NCI-H2107 (cell line): ENCODE measurements at regions not wholly inside any gene's neighbourhood (a gene's known extent, or its start where the extent isn't known, plus 50 kb on each side); places are given as distances from the start of the nearest gene placed in this dataset.
"Not testable (repeated sequence)": the region's sequence is repeated elsewhere in the genome, so short reads cannot be mapped to it uniquely, and the experiment has no call there.

Source experiments
- DNase-seq: peaks from one replicate; lab custom pipeline; 2025; lab: John Stamatoyannopoulos, UW

GRCh38 chr4:86527713-86528112 is 66.4 kb upstream of the PTPN13 start:
- not testable (repeated sequence) for DNase-seq

DNA sequence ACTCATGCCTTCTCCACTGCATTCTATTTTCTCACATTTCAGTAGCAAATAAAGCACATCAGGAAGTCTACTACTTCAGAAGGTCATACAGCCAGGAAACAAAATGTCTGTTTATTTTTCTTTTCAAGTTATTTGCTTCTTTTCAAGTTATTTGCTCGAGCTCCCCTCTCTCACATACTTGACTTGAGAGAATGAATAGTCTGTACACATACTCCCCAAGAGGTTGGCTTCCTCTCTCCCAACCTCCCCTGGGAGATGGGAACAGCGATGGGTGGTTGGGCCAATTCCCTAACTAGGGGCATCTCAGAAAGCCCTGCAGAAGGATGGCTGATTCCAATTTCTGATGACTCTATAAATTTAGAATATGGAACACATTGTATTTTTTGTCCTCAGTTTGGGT is 64.7 kb upstream of the PTPN13 start:
- no peak for DNase-seq

DNA sequence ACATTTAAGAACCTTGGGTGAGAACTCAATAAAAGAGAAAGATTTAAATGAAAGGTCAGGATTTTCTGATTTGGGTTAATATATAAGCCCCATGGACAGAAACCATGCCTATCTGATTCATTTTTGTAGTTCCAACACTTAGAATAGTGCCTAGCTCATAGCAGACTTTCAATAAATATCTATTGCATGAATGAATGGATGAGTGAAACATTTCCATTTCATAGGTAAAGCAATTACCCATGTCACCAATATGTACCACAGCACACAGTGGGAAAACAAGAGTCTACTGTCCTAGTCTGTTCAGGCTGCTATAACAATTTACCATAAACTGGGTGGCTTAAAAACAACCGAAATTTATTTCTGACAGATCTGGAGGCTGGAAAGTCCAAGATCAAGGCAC is 63.9 kb upstream of the PTPN13 start:
- DNase-seq, result no peak

GRCh38 chr4:86531440-86531839 is 62.7 kb upstream of the PTPN13 start:
- DNase-seq, result no peak

DNA sequence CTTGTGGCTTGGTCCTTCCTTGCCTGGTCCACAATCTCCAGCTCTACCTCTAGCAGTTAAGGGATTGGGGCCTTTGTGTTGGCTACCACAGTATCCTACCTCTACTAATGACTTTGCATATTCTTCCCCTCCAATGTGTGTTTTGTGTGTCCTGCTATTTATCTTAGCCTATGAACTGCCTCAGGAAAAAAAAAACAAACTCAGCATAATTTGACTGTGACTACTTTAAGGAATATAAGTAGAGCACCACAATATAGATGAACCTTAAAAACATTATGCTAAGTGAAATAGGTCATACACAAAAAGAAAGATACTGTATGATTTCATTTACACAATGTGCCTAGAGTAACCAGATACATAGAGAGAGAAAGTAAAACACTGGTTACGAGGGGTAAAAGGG is 61.3 kb upstream of the PTPN13 start:
- no peak for DNase-seq

- no peak for DNase-seq
These were observed 58.0 kb upstream of the PTPN13 start for GRCh38 chr4:86536151-86536550.

DNA sequence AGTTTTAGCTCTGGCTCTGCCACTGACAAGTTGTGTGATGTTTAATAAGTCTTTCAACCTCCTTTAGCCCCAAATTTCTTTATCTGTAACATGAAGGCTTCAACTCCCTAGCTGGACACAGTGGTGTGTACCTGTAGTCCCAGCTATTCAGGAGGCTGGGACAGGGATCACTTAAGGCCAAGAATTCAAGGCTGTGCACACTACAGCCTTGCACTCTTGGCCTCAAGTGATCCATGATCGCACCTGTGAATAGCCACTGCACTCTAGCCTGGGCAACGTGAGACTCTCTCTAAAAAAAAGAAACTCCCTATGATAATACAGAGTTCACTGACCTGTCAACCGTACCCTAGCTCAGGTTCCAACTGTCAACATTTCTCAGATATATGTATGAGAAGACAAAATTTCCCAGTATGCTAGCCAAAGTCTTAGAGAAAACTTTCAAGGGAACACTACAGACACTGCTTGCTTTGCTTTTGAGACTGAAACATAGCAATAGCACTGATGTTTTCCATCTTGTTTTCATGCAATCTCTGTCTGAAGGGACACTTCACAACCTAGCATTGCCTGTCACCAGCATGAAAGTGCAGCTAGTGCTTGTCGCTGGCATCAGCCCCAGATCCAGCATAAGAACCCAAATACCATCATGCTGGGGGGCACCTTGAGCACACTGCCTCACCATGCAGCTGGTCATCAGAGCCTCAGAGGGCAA is 51.6 kb upstream of the PTPN13 start:
- DNase-seq, result no peak

- DNase-seq, result no peak
These were observed 51.0 kb upstream of the PTPN13 start for GRCh38 chr4:86543080-86543479.

DNA sequence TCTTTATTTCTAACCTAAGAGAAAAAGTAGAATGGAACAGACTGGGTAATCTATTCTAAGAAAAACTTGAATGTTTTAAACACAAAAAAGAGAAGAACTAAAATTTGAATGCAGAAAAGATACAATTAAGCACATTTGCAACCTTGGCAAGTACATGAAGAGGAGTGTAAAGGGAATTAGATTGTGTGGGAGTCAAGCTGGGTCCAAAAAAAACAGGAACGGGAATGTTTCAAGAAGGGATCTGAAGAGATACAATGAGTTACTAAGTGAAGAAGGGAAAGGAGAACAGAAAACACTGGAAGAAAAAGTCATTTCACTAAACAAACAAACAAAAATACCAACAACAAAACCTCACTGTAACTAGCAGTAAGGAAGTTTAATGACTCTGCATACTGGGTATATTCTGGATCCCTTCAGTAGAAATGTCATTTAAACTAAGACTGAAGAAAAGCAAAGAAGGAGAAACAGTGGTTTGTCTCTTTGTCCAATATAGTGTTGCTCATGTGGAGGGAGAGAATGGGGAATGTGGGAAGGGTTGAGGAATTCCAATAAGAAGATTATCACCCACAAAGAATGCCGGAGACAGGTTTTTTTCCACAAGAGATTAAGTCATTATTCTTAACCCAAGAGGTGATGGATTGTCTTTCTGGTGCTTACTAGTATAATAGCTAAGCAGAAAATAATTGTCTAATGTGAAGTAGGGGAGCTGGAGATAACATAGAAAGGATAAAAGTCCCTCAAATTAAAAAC is 50.4 kb upstream of the PTPN13 start:
- DNase-seq, result no peak

DNA sequence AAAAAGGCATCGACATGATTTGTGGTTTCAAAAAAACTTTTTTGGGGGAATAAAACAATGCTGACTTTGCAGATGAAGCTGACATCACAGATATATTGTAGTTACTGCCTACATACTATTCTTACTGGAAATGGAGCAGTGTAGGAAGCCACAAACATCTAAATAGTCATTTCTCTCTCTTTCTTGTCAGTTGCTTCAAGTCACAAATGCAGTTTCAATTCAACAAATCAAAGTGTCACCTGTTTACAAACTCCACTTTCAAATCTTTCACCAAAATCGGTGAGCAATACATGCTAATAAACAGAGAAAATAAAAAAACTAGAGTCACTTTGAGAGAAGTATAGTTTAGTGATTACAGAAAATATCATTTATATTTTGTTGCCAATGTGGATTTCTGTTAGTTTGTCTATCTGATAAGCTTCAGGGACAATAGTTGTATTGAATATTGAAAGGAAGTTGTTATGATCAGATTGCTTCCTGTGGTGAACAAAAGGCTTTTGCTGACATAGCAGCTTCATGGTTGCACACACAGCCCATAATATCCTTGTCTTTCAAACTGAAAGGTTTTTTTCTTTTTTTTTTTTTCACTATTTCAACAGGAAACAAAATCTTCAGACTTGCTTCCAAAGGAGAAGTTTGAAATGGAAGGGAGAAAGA is 49.7 kb upstream of the PTPN13 start:
- DNase-seq, result no peak
